Stimulated activated CD4-positive, alpha-beta T cell treated with anti-CD3 and anti-CD28 coated beads, TNF-alpha, amount 100 ng/mL, for 4 hours (primary cell): ENCODE measurements at regions not wholly inside any gene's neighbourhood (a gene's known extent, or its start where the extent isn't known, plus 50 kb on each side); places are given as distances from the start of the nearest gene placed in this dataset.
A peak's percentile ranks its signal among the peaks of the same experiment; 100 is the strongest.
"Not testable (repeated sequence)": the region's sequence is repeated elsewhere in the genome, so short reads cannot be mapped to it uniquely, and the experiment has no call there.

ENCODE experiments used
- DNase-seq, 3 experiments: peaks; one replicate each; pipeline ENCODE4 v3.0.0-alpha.2; 2020; ENCODE audit warnings: low read depth in 3 of 3

DNA sequence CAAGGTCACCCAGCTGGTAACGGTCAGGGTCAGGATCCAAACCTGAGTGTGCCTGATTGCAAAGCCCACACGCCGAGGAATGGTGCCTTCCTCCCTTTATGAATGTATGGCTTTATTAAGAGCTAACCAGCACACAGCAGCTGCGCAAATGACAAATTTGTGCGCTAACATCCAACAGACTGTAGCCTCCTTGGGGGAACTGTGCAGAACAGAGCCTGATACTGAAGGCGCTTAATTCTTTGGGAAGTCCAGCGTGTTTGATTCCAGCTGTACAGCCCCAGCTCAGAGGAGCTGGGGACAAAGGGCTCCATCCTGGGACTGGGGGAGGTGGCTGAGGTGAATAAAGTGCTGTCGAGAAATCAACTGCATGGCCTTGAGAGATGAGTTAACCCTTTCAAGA lies 75.7 kb upstream of the JARID2 start:
- no peak for DNase-seq

DNA sequence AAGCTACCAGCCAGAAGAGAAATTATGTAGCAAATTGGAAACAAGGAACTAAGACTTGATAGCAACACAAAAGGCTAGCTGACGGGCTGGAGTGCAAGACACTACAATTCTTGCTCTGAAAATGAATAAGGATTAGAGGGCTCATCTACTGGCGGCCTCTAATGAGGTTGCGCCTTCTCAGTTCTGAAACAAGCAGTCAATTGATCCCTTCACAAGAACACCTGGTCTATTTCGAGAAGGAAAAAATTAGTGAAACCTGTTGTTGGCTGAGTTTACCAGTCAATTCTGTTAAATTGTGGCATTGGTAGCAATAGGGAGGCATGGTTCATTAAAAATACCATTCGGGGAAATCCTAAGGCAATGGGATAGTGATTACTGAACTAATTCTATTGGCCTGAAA lies 74.8 kb upstream of the JARID2 start:
- DNase-seq: no peak

DNA sequence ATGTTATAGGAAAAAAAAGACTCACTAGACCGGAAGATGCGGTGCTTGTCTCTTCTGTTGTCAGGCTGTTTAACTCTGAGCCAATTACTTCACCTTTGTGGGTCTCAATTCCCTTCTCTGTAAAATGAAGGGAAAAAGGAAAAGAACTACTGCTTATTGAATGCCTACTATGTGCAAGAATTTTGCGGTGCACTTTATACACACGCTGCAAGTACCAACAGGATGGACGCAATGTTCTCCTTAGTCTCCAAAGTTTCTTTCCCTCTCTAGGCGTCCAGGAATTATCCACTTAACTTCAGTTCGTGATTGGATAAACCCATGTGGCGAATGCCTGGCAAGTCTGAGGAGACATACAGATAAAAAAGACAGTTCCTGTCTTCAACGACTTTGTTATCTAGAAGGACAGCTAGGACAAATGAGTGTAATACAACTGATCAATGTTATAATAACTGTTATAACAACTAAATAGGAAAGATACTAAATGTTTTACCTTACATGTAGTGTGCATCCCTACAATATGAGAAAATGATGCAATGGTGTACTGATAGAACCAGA lies 69.0 kb upstream of the JARID2 start:
- DNase-seq: no peak

DNA sequence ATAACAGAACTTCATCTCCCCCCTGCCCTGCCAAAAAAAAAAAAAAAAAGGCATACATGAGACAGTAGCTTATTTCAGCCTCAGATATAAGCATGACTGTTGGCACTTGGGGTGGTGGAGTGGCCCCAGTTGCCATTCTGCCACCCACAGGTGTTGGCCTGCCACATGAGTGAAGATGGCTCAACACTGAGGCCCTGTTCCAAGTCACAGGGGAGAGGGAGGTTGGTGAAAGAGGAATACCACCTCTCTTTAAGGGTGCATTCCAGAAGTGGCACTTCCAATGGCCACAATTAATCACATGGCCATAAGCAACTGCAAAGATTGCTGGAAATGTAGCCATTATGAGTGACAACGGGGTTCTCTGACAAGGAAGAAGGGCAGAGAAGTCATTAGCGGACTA lies 61.9 kb upstream of the JARID2 start:
- DNase-seq: peak in 1 of 3 experiments; percentile 6

DNA sequence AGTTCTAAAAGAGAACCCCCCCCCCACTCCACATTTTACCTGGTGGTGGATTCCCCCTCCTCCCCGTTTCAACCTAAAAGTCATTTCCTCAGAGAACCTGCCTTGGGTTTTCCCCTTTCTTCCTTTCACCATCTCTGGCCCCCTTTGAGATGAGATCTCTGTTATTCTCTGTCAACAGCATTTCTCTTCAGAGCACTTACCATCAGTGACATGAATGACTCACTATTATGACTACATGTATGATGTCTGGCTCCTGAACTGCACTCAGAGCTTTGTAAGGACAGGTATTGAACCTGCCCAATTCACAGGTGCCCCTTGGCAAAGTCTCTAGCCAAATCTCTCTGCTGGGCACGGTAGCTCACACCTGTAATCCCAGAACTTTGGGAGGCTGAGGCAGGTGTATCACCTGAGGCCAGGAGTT lies 61.4 kb upstream of the JARID2 start:
- peak in 2 of 3 experiments; percentile 3 to 23 for DNase-seq

DNA sequence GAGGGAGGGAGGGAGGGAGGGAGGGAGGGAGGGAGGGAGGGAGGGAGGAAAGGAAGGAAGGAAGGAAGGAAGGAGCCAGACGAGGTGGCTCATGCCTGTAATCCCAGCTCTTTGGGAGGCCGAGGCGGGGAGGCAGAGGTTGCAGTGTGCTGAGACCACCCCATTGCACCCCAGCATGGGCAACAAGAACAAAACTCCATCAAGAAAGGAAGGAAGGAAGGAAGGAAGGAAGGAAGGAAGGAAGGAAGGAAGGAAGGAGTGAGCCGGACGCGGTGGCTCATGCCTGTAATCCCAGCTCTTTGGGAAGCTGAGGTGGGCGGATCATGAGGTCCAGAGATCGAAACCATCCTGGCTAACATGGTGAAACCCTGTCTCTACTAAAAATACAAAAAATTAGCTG lies 60.8 kb upstream of the JARID2 start:
- DNase-seq: not testable (repeated sequence)

DNA sequence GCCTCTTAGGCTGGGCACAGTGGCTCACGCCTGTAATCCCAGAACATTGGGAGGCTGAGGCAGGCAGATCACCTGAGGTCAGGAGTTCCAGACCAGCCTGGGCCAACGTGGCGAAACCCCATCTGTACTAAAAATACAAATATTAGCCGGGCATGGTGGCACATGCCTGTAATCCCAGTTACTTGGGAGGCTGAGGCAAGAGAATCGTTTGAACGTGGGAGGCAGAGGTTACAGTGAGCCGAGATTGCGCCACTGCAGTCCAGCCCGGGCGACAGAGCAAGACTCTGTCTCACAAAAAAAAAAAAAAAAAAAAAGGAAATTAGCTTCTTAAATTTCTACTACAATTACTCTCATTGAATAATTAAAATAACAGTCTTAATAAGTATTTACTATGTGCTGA lies 52.4 kb upstream of the JARID2 start:
- DNase-seq: not testable (repeated sequence)

DNA sequence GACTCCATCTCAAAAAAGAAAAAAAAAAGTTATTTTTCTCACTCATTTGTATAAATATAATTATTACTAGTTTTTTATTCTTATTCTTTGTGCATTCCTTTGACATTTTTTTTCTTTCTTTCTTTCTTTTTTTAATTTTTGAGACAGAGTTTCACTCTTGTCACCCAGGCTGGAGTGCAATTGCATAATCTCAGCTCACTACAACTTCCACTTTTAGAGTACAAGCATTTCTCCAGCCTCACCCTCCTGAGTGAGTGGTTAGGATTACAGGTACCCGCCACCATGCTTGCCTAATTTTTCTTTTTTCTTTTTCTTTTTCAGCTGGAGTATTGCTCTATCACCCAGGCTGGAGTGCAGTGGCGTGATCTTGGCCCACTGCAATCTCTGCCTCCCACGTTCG lies 51.4 kb upstream of the JARID2 start:
- no peak for DNase-seq
